H9 (cell line): ENCODE measurements at regions not wholly inside any gene's neighbourhood (a gene's known extent, or its start where the extent isn't known, plus 50 kb on each side); places are given as distances from the start of the nearest gene placed in this dataset.

ENCODE experiments used
- DNase-seq: peaks from one replicate; pipeline ENCODE4 v3.0.0-alpha.2; 2017
- H2AFZ ChIP-seq: one replicate; pipeline ENCODE4 v1.6.1; 2013; ENCODE audit warnings: mild to moderate bottlenecking, low read length, control low read depth, moderate library complexity
- H2AK5ac ChIP-seq: 2 replicates; pipeline ENCODE4 v1.6.1; 2013; ENCODE audit warnings: low read length, control low read depth, mixed read lengths; ENCODE audit not compliant: insufficient read length
- H2BK120ac ChIP-seq: one replicate; pipeline ENCODE4 v1.6.1; 2013; ENCODE audit warnings: low read depth, mild to moderate bottlenecking, low read length, control low read depth, inconsistent platforms; ENCODE audit not compliant: poor library complexity, severe bottlenecking
- H2BK12ac ChIP-seq: 2 replicates; pipeline ENCODE4 v1.6.1; 2013; ENCODE audit warnings: low read length, control low read depth, mixed read lengths, low read depth; ENCODE audit not compliant: insufficient read length
- H2BK15ac ChIP-seq: 2 replicates; pipeline ENCODE4 v1.6.1; 2013; ENCODE audit warnings: low read depth, low read length, control low read depth
- H2BK20ac ChIP-seq: one replicate; pipeline ENCODE4 v1.6.1; 2013; ENCODE audit warnings: low read depth, mild to moderate bottlenecking, low read length, control low read depth, inconsistent platforms; ENCODE audit not compliant: poor library complexity, severe bottlenecking
- H2BK5ac ChIP-seq: 2 replicates; pipeline ENCODE4 v1.6.1; 2013; ENCODE audit warnings: low read length, control low read depth, mixed read lengths; ENCODE audit not compliant: insufficient read length
- H3K14ac ChIP-seq: 2 replicates; pipeline ENCODE4 v1.6.1; 2013; ENCODE audit warnings: low read length, control low read depth; ENCODE audit not compliant: insufficient read depth
- H3K18ac ChIP-seq: 2 replicates; pipeline ENCODE4 v1.6.1; 2013; ENCODE audit warnings: low read depth, mild to moderate bottlenecking, mixed read lengths, low read length, control low read depth; ENCODE audit not compliant: insufficient read length
- H3K23ac ChIP-seq: 2 replicates; pipeline ENCODE4 v1.6.1; 2013; ENCODE audit warnings: low read length, control low read depth, mixed read lengths, low read depth; ENCODE audit not compliant: insufficient read length
- H3K23me2 ChIP-seq: 2 replicates; pipeline ENCODE4 v1.6.1; 2013; ENCODE audit warnings: low read depth, mild to moderate bottlenecking, mixed read lengths, low read length, control low read depth; ENCODE audit not compliant: insufficient read length, poor library complexity, severe bottlenecking
- H3K27ac ChIP-seq: 2 replicates; pipeline ENCODE4 v1.5.1; 2013; ENCODE audit warnings: low read length, control low read depth, mixed read lengths, low read depth; ENCODE audit not compliant: insufficient read length
- H3K27me3 ChIP-seq: 2 replicates; pipeline ENCODE4 v1.6.1; 2013; ENCODE audit warnings: low read length, control low read depth, inconsistent platforms; ENCODE audit not compliant: insufficient read depth
- H3K4ac ChIP-seq: 2 replicates; pipeline ENCODE4 v1.6.1; 2013; ENCODE audit warnings: low read depth, mild to moderate bottlenecking, control low read depth, inconsistent platforms, low read length, moderate library complexity
- H3K4me1 ChIP-seq: 2 replicates; pipeline ENCODE4 v1.6.1; 2013; ENCODE audit warnings: low read length, control low read depth, inconsistent platforms; ENCODE audit not compliant: insufficient read depth
- H3K4me2 ChIP-seq: 2 replicates; pipeline ENCODE4 v1.6.1; 2013; ENCODE audit warnings: low read length, control low read depth, mixed read lengths; ENCODE audit not compliant: insufficient read length, insufficient read depth
- H3K56ac ChIP-seq: 2 replicates; pipeline ENCODE4 v1.6.1; 2013; ENCODE audit warnings: low read depth, mild to moderate bottlenecking, mixed read lengths, low read length, control low read depth; ENCODE audit not compliant: insufficient read length
- H3K79me1 ChIP-seq: 2 replicates; pipeline ENCODE4 v1.6.1; 2013; ENCODE audit warnings: low read depth, mild to moderate bottlenecking, moderate library complexity, low read length, control low read depth, inconsistent platforms; ENCODE audit not compliant: insufficient read depth, poor library complexity, severe bottlenecking
- H3K79me2 ChIP-seq: 2 replicates; pipeline ENCODE4 v1.6.1; 2013; ENCODE audit warnings: low read length, control low read depth, inconsistent platforms; ENCODE audit not compliant: insufficient read depth
- H3K9ac ChIP-seq: 2 replicates; pipeline ENCODE4 v1.6.1; 2013; ENCODE audit warnings: low read length, control low read depth, mixed read lengths; ENCODE audit not compliant: insufficient read length; ENCODE audit errors: extremely low read depth
- H3K9me3 ChIP-seq: one replicate; pipeline ENCODE4 v1.6.1; 2013; ENCODE audit warnings: low read depth, low read length, inconsistent platforms; ENCODE audit not compliant: control insufficient read depth
- H3T11ph ChIP-seq: one replicate; pipeline ENCODE4 v1.6.1; 2013; ENCODE audit warnings: mild to moderate bottlenecking, low read length, control low read depth, inconsistent platforms
- H4K20me1 ChIP-seq: one replicate; pipeline ENCODE4 v1.6.1; 2013; ENCODE audit not compliant: control insufficient read depth, insufficient read length, insufficient read depth
- H4K5ac ChIP-seq: 2 replicates; pipeline ENCODE4 v1.6.1; 2013; ENCODE audit warnings: low read depth, mild to moderate bottlenecking, mixed read lengths, low read length, control low read depth; ENCODE audit not compliant: insufficient read length
- H4K8ac ChIP-seq: replicated peaks from 2 replicates; pipeline ENCODE4 v1.6.1; 2013; ENCODE audit warnings: low read length, control low read depth, mixed read lengths, low read depth; ENCODE audit not compliant: insufficient read length
- H4K91ac ChIP-seq: 2 replicates; pipeline ENCODE4 v1.6.1; 2013; ENCODE audit warnings: low read depth, mild to moderate bottlenecking, moderate library complexity, mixed read lengths, low read length, control low read depth; ENCODE audit not compliant: insufficient read length
- H3K27ac Mint-ChIP-seq, 3 experiments: 2 replicates in 2 of 3; 3 replicates in 1 of 3; pipeline ENCODE4 v1.8.0; 2020 to 2021; ENCODE audit warnings: mixed read lengths in 3 of 3, mild to moderate bottlenecking in 1 of 3, moderate library complexity in 1 of 3
- H3K27me3 Mint-ChIP-seq: 2 replicates; pipeline ENCODE4 v1.8.0; 2021; ENCODE audit warnings: low read depth, mild to moderate bottlenecking, moderate library complexity, mixed read lengths
- H3K36me3 Mint-ChIP-seq, 3 experiments: 2 replicates in 2 of 3; 3 replicates in 1 of 3; pipeline ENCODE4 v1.8.0; 2020 to 2021; ENCODE audit warnings: low read depth in 3 of 3, mixed read lengths in 3 of 3; ENCODE audit not compliant: insufficient read depth in 1 of 3
- H3K4me1 Mint-ChIP-seq, 2 experiments: 2 replicates each; pipeline ENCODE4 v1.8.0; 2020; ENCODE audit warnings: mixed read lengths in 2 of 2
- H3K4me3 Mint-ChIP-seq, 2 experiments: 2 replicates in 1 of 2; 3 replicates in 1 of 2; pipeline ENCODE4 v1.8.0; 2020 to 2021; ENCODE audit warnings: mild to moderate bottlenecking in 2 of 2, mixed read lengths in 2 of 2, moderate library complexity in 1 of 2
- H3K9me3 Mint-ChIP-seq, 2 experiments: 2 replicates in 1 of 2; 3 replicates in 1 of 2; pipeline ENCODE4 v1.8.0; 2020; ENCODE audit warnings: mild to moderate bottlenecking in 2 of 2, mixed read lengths in 2 of 2, moderate library complexity in 1 of 2
- CTCF ChIP-seq: fragments of 200-600 bp; sonication (generic); conservative IDR thresholded peaks from 3 replicates; pipeline ENCODE4 v1.8.0; 2021; ENCODE audit warnings: antibody characterized with exemption, mild to moderate bottlenecking
- WGBS: extraction: QIAGEN DNeasy Blood & Tissue Kit; methylation state at CpG from one replicate; pipeline ENCODE4 v1.1.7; 2013; ENCODE audit warnings: missing lambda C conversion rate, low lambda C conversion rate, mixed read lengths; ENCODE audit not compliant: insufficient read length; ENCODE audit errors: extremely low coverage; 5-methylcytosine and 5-hydroxymethylcytosine counted together

- H3K9ac ChIP-seq = no peak overlapping the region
- no peak overlapping the region for H2BK5ac ChIP-seq
- H3K4me2 ChIP-seq = no peak overlapping the region
- H2BK15ac ChIP-seq = no peak overlapping the region
- H2BK12ac ChIP-seq = no peak overlapping the region
- H3K79me1 ChIP-seq = no peaks in the 10 kb centered on the region
- no peaks in the 10 kb centered on the region for H3K23me2 ChIP-seq
- no peak overlapping the region for H3K27ac ChIP-seq
- Mint-ChIP-seq H3K27me3 (peaks cover 8% of the 10 kb centered on the region), H3K36me3 (no peaks in the 10 kb centered on the region), H3K4me3 (no peak overlapping the region), H3K27ac (no peak overlapping the region), H3K9me3 (peaks cover 0 to 2% of the 10 kb centered on the region in 2 experiments; a peak in 2 of 5 replicates), H3K4me1 (peaks cover 3 to 4% of the 10 kb centered on the region in 2 experiments; a peak in 2 of 4 replicates)
- H3K23ac ChIP-seq = no peak overlapping the region
- no peaks in the 10 kb centered on the region for H3K79me2 ChIP-seq
- H4K91ac ChIP-seq = no peak overlapping the region
- 100% methylated on average over 1 of the region's 1 CpG for WGBS
- no peak overlapping the region for H4K5ac ChIP-seq
- H2AK5ac ChIP-seq = no peak overlapping the region
- H3K56ac ChIP-seq = no peak overlapping the region
- no peaks in the 10 kb centered on the region for H3K9me3 ChIP-seq
- no peak for TF ChIP-seq CTCF
- no peak overlapping the region for H4K8ac ChIP-seq
- H3K14ac ChIP-seq = no peak overlapping the region
- H3K4ac ChIP-seq = no peak overlapping the region
- H3K27me3 ChIP-seq = no peaks in the 10 kb centered on the region
- no peak for DNase-seq
- H4K20me1 ChIP-seq = peaks cover 2% of the 10 kb centered on the region
- no peaks in the 10 kb centered on the region; the same call in 1 of the 2 replicates for H3K4me1 ChIP-seq
- no peak overlapping the region for H2BK120ac ChIP-seq
- H3K18ac ChIP-seq = no peak overlapping the region
- H2BK20ac ChIP-seq = no peak overlapping the region
- no peak overlapping the region for H3T11ph ChIP-seq
- no peak overlapping the region for H2AFZ ChIP-seq
Measured at GRCh38 chr5:174347183-174347582, 301.7 kb downstream of the NSG2 start.
